Erythroblast (primary cell): ENCODE measurements at regions not wholly inside any gene's neighbourhood (a gene's known extent, or its start where the extent isn't known, plus 50 kb on each side); places are given as distances from the start of the nearest gene placed in this dataset.

Experiments used
- DNase-seq, 2 experiments: peaks; one replicate each; lab custom pipeline; 2025; lab: John Stamatoyannopoulos, UW
- GATA1 ChIP-seq: IDR thresholded peaks from 2 replicates; pipeline ENCODE4 v1.6.1; 2011; ENCODE audit warnings: low read depth, mild to moderate bottlenecking, control low read depth, low read length, moderate library complexity
- POLR2A ChIP-seq: IDR thresholded peaks from 2 replicates; pipeline ENCODE4 v1.6.1; 2011; ENCODE audit warnings: mild to moderate bottlenecking, low read length

GRCh38 chr13:106401081-106401480 is 134.4 kb downstream of the EFNB2 start:
- TF ChIP-seq POLR2A, result no peak
- DNase-seq, result no peak

- TF ChIP-seq GATA1, result no peak
- TF ChIP-seq POLR2A, result no peak
- DNase-seq, result no peak
Measured at GRCh38 chr13:106400289-106400688, 135.2 kb downstream of the EFNB2 start.

- TF ChIP-seq GATA1, result no peak
- TF ChIP-seq POLR2A, result no peak
- no peak for DNase-seq
Measured at GRCh38 chr13:106398289-106398688, 137.2 kb downstream of the EFNB2 start.

GRCh38 chr13:106393776-106394175 is 141.7 kb downstream of the EFNB2 start:
- no peak for DNase-seq
- TF ChIP-seq POLR2A, result no peak
- no peak for TF ChIP-seq GATA1

GRCh38 chr13:106391681-106392080 is 143.8 kb downstream of the EFNB2 start:
- DNase-seq, result no peak
- TF ChIP-seq POLR2A (no peak), GATA1 (no peak)

GRCh38 chr13:106391271-106391670 is 144.2 kb downstream of the EFNB2 start:
- no peak for DNase-seq
- TF ChIP-seq POLR2A, result no peak
- no peak for TF ChIP-seq GATA1

GRCh38 chr13:106390367-106390766 is 145.1 kb downstream of the EFNB2 start:
- TF ChIP-seq GATA1 (no peak), POLR2A (no peak)
- no peak for DNase-seq

GRCh38 chr13:106385654-106386053 is 149.8 kb downstream of the EFNB2 start:
- TF ChIP-seq GATA1, result no peak
- no peak for TF ChIP-seq POLR2A
- DNase-seq, result no peak

- no peak for TF ChIP-seq POLR2A
Measured at GRCh38 chr13:106384516-106384915, 150.9 kb downstream of the EFNB2 start.

GRCh38 chr13:106383791-106384190 is 151.7 kb downstream of the EFNB2 start:
- no peak for TF ChIP-seq POLR2A
- no peak for TF ChIP-seq GATA1
- DNase-seq, result no peak

More at GRCh38 chr13:106384516-106384915, 150.9 kb downstream of the EFNB2 start:
- DNase-seq, result no peak

GRCh38 chr13:106382534-106382933 is 152.9 kb downstream of the EFNB2 start:
- DNase-seq, result no peak

GRCh38 chr13:106381091-106381490 is 154.4 kb downstream of the EFNB2 start:
- DNase-seq, result no peak
- TF ChIP-seq POLR2A (no peak), GATA1 (no peak)

More at GRCh38 chr13:106382534-106382933, 152.9 kb downstream of the EFNB2 start:
- TF ChIP-seq GATA1 (no peak), POLR2A (no peak)

GRCh38 chr13:106377931-106378662 is 157.4 kb downstream of the EFNB2 start:
- DNase-seq, result no peak
- TF ChIP-seq GATA1 (no peak), POLR2A (no peak)

GRCh38 chr13:106377341-106377740 is 158.1 kb downstream of the EFNB2 start:
- DNase-seq, result no peak
- no peak for TF ChIP-seq GATA1
- no peak for TF ChIP-seq POLR2A

GRCh38 chr13:106376401-106377112 is 158.9 kb downstream of the EFNB2 start:
- TF ChIP-seq GATA1 (no peak), POLR2A (no peak)
- no peak for DNase-seq
